Endothelial cell of umbilical vein (primary cell): ENCODE measurements at regions not wholly inside any gene's neighbourhood (a gene's known extent, or its start where the extent isn't known, plus 50 kb on each side); places are given as distances from the start of the nearest gene placed in this dataset.

Source experiments
- BruUV-seq: library from RNA; stranded (reverse); fragments of 400-500 nt; replicated peaks from 2 replicates; lab custom pipeline; 2021; lab: Mats Ljungman, UMichigan
- CTCF ChIA-PET: fragments of 300-600, 350-600 bp; sonication (Branson Sonifier 250); formaldehyde crosslinking; loops from one replicate; lab custom pipeline; 2021; ENCODE audit warnings: antibody characterized with exemption, inconsistent platforms; lab: Charles Lee
- POLR2A ChIA-PET: fragments of 300-600, 350-600 bp; sonication (Branson Sonifier 250); formaldehyde crosslinking; loops from one replicate; lab custom pipeline; 2021; ENCODE audit warnings: antibody characterized with exemption, inconsistent platforms; lab: Charles Lee
- DNase-seq: peaks from one replicate; pipeline ENCODE4 v3.0.0-alpha.2; 2011; ENCODE audit warnings: low read depth, low spot score
- FAIRE-seq: peaks from 2 replicates; lab custom pipeline; 2011; peaks lifted over from hg19 to GRCh38; lab: Jason Lieb, UNC
- H2AFZ ChIP-seq: 2 replicates; pipeline ENCODE4 v1.6.0; 2012; ENCODE audit warnings: low read depth, low read length, control low read depth, inconsistent platforms
- H3K27ac ChIP-seq: 2 replicates; pipeline ENCODE4 v1.5.1; 2011; ENCODE audit warnings: low read depth, mild to moderate bottlenecking, control low read depth, low read length, moderate library complexity; ENCODE audit not compliant: insufficient read depth
- H3K27me3 ChIP-seq, 2 experiments: 2 replicates each; pipeline versions ENCODE4 v1.6.0 to v1.6.1; 2011; ENCODE audit warnings: low read length in 2 of 2, mixed read lengths in 1 of 2; ENCODE audit not compliant: control insufficient read depth in 2 of 2, insufficient read depth in 2 of 2
- H3K36me3 ChIP-seq, 2 experiments: 2 replicates in 1 of 2; 3 replicates in 1 of 2; pipeline ENCODE4 v1.5.1; 2011; ENCODE audit warnings: low read length in 2 of 2, mild to moderate bottlenecking in 1 of 2, moderate library complexity in 1 of 2; ENCODE audit not compliant: control insufficient read depth in 2 of 2, insufficient read depth in 2 of 2; ENCODE audit errors: extremely low read depth in 1 of 2
- H3K4me1 ChIP-seq: 3 replicates; pipeline ENCODE4 v1.5.1; 2011; ENCODE audit warnings: mild to moderate bottlenecking, low read length; ENCODE audit not compliant: control insufficient read depth, insufficient read depth; ENCODE audit errors: extremely low read depth
- H3K4me2 ChIP-seq: 2 replicates; pipeline ENCODE4 v1.6.1; 2011; ENCODE audit warnings: low read length, control low read depth, mixed read lengths; ENCODE audit not compliant: insufficient read depth
- H3K4me3 ChIP-seq, 3 experiments: fragments of 200-600 bp in 1 of 3; sonication (generic), shearing (Covaris generic) in 1 of 3; replicated peaks in 1 of 3; 2 replicates each; pipeline ENCODE4 v1.5.1; 2011 to 2016; ENCODE audit warnings: control low read depth in 3 of 3, low read length in 3 of 3, mild to moderate bottlenecking in 2 of 3, inconsistent platforms in 1 of 3, low read depth in 1 of 3, moderate library complexity in 1 of 3; ENCODE audit not compliant: insufficient read depth in 1 of 3
- H3K79me2 ChIP-seq: 2 replicates; pipeline ENCODE4 v1.6.0; 2012; ENCODE audit warnings: low read length, inconsistent platforms; ENCODE audit not compliant: control insufficient read depth, insufficient read depth
- H3K9ac ChIP-seq: replicated peaks from 2 replicates; pipeline ENCODE3; 2011; ENCODE audit warnings: low read length, control low read depth; ENCODE audit not compliant: insufficient read depth; ENCODE audit errors: extremely low read depth
- H3K9me1 ChIP-seq: replicated peaks from 3 replicates; pipeline ENCODE4 v1.6.0; 2011; ENCODE audit warnings: mild to moderate bottlenecking, low read length; ENCODE audit not compliant: control insufficient read depth, insufficient read depth; ENCODE audit errors: extremely low read depth
- H3K9me3 ChIP-seq: replicated peaks from 2 replicates; pipeline ENCODE4 v1.5.1; 2012; ENCODE audit warnings: low read length, inconsistent platforms; ENCODE audit not compliant: control insufficient read depth, insufficient read depth
- H4K20me1 ChIP-seq: replicated peaks from 2 replicates; pipeline ENCODE3; 2011; ENCODE audit warnings: mild to moderate bottlenecking, low read length; ENCODE audit not compliant: control insufficient read depth, insufficient read depth; ENCODE audit errors: extremely low read depth
- CTCF ChIP-seq, 2 donors: IDR thresholded peaks; 1 replicate in 1 of 2; 2 replicates in 1 of 2; pipeline ENCODE4 v1.5.1; 2011; ENCODE audit warnings: low read length in 2 of 2, mild to moderate bottlenecking in 2 of 2, moderate library complexity in 2 of 2, control low read depth in 1 of 2, inconsistent platforms in 1 of 2, low read depth in 1 of 2; ENCODE audit not compliant: insufficient read depth in 1 of 2; ENCODE audit errors: extremely low read depth in 1 of 2
- EZH2 ChIP-seq: IDR thresholded peaks from 2 replicates; pipeline ENCODE4 v1.6.1; 2012; ENCODE audit warnings: borderline replicate concordance, low read depth, mild to moderate bottlenecking, moderate library complexity, low read length, inconsistent platforms; ENCODE audit not compliant: severe bottlenecking
- FOS ChIP-seq: IDR thresholded peaks from 2 replicates; pipeline ENCODE4 v1.6.1; 2011; ENCODE audit warnings: mild to moderate bottlenecking, low read length, moderate library complexity, borderline replicate concordance; ENCODE audit not compliant: insufficient read depth
- GATA2 ChIP-seq: IDR thresholded peaks from 2 replicates; pipeline ENCODE4 v1.7.0; 2011; ENCODE audit warnings: low read depth, mild to moderate bottlenecking, moderate library complexity, mixed read lengths, low read length; ENCODE audit not compliant: insufficient read length, insufficient read depth
- JUN ChIP-seq: IDR thresholded peaks from 2 replicates; pipeline ENCODE4 v1.6.1; 2011; ENCODE audit warnings: borderline replicate concordance, low read depth; ENCODE audit not compliant: insufficient read length, insufficient read depth
- MAX ChIP-seq: IDR thresholded peaks from 2 replicates; pipeline ENCODE4 v1.6.1; 2011; ENCODE audit not compliant: insufficient read depth, insufficient read length
- MYC ChIP-seq: IDR thresholded peaks from one replicate; pipeline ENCODE4 v1.6.1; 2011; ENCODE audit warnings: mild to moderate bottlenecking, low read depth, low read length
- POLR2A ChIP-seq: IDR thresholded peaks from 2 replicates; pipeline ENCODE4 v1.6.1; 2012; ENCODE audit warnings: low read depth, mild to moderate bottlenecking, control low read depth, low read length
- POLR2AphosphoS5 ChIP-seq: IDR thresholded peaks from 2 replicates; pipeline ENCODE4 v1.6.1; 2012; ENCODE audit warnings: low read depth, mild to moderate bottlenecking, control low read depth, low read length, moderate library complexity; ENCODE audit not compliant: insufficient read depth
- dilution Hi-C: fragments of 300-500 bp; cut with MboI; formaldehyde crosslinking; loops from one replicate; pipeline ENCODE4 v1.15.0; 2019; ENCODE audit warnings: low sequenced_read_pairs; ENCODE audit not compliant: extremely low pct_ligation_motif_present
- intact Hi-C: fragments of 100-400 bp; cut with micrococcal nuclease; formaldehyde crosslinking; loops from one replicate; pipeline ENCODE4 v1.10.0; 2022

GRCh38 chr20:6626805-6627204, 140.7 kb upstream of the BMP2 start:
- CTCF ChIA-PET: interaction anchor here (1.0 to 2.2 kb wide), 4 partner anchors 10 to 362 kb away, joined by 3 to 8 read pairs (median 4); no protein-coding TSS in a partner anchor
- TF ChIP-seq CTCF (IDR thresholded peaks at IDR 0.05; ENCODE audit: extremely low read depth in 1 of 2, insufficient read depth in 1 of 2, low read depth in 1 of 2, low read length in 2 of 2) (peak in 1 of 2 donors; percentile 17), MAX (no peak), GATA2 (no peak)
- Histone ChIP-seq H3K9me1 (no peaks in the 10 kb centered on the region), H3K4me3 (no peak overlapping the region), H3K9ac (no peak overlapping the region), H3K79me2 (no peaks in the 10 kb centered on the region), H3K36me3 (no peaks in the 10 kb centered on the region), H3K4me2 (no peak overlapping the region), H3K27me3 (no peaks in the 10 kb centered on the region), H4K20me1 (no peaks in the 10 kb centered on the region), H2AFZ (no peak overlapping the region), H3K4me1 (no peaks in the 10 kb centered on the region), H3K27ac (no peak overlapping the region), H3K9me3 (no peaks in the 10 kb centered on the region)
- DNase-seq (no peak), FAIRE-seq (no peak)
- dilution Hi-C loops: no loop called here
- POLR2A ChIA-PET: no interaction called here
- intact Hi-C loops: no loop called here
- BruUV-seq: no TSS peak

- DNase-seq: peak; percentile 47
- peak; percentile 66 for FAIRE-seq
- Histone ChIP-seq H3K4me1 (no peaks in the 10 kb centered on the region), H3K27ac (no peak overlapping the region), H3K4me2 (no peak overlapping the region), H3K79me2 (no peaks in the 10 kb centered on the region), H3K4me3 (no peak overlapping the region), H3K27me3 (no peaks in the 10 kb centered on the region), H3K9ac (no peak overlapping the region), H3K36me3 (no peaks in the 10 kb centered on the region), H3K9me1 (no peaks in the 10 kb centered on the region), H3K9me3 (no peaks in the 10 kb centered on the region), H4K20me1 (no peaks in the 10 kb centered on the region), H2AFZ (no peak overlapping the region)
- ChIA-PET POLR2A (no interaction called here), CTCF (interaction anchor here (0.5 to 1.0 kb wide), 3 partner anchors 13 to 256 kb away, joined by 3 to 4 read pairs (median 3); no protein-coding TSS in a partner anchor)
- no peak for TF ChIP-seq MAX
- no peak for TF ChIP-seq JUN
- no peak for TF ChIP-seq POLR2AphosphoS5
- no peak for TF ChIP-seq EZH2
- TF ChIP-seq GATA2: no peak
- no peak for TF ChIP-seq CTCF (IDR thresholded peaks at IDR 0.05; ENCODE audit: extremely low read depth in 1 of 2, insufficient read depth in 1 of 2, low read depth in 1 of 2, low read length in 2 of 2)
- TF ChIP-seq POLR2A: no peak
- no peak for TF ChIP-seq FOS
- TF ChIP-seq MYC: no peak
- intact Hi-C loops: no loop called here
- dilution Hi-C loops: no loop called here
- BruUV-seq: no TSS peak
Observed at GRCh38 chr20:6623989-6624388, 143.5 kb upstream of the BMP2 start.
